Activated naive CD8-positive, alpha-beta T cell treated with anti-CD3 and anti-CD28 coated beads, Interleukin-2, amount 10 ng/mL, durations not matched to agents 7 days and 5 days (primary cell): ENCODE measurements at regions not wholly inside any gene's neighbourhood (a gene's known extent, or its start where the extent isn't known, plus 50 kb on each side); places are given as distances from the start of the nearest gene placed in this dataset.
"Not testable (repeated sequence)": the region's sequence is repeated elsewhere in the genome, so short reads cannot be mapped to it uniquely, and the experiment has no call there.

ENCODE experiments used
- ATAC-seq: fragments of 150-1000 bp; cut with Tn5 transposase; one replicate; pipeline ENCODE4 v1.10.0; 2021; ENCODE audit warnings: low read depth, moderate library complexity
- POLR2A ChIA-PET: fragments of 350-600 bp; sonication (Branson Sonifier 250); formaldehyde crosslinking; loops from one replicate; lab custom pipeline; 2021; ENCODE audit warnings: antibody characterized with exemption; lab: Charles Lee
- DNase-seq: peaks from one replicate; pipeline ENCODE4 v3.0.0; 2021
- H3K27ac Mint-ChIP-seq: one replicate; pipeline ENCODE4 v1.8.0; 2022; ENCODE audit warnings: mild to moderate bottlenecking, mixed read lengths
- H3K27me3 Mint-ChIP-seq: one replicate; pipeline ENCODE4 v1.8.0; 2022; ENCODE audit warnings: mild to moderate bottlenecking, moderate library complexity, mixed read lengths
- H3K36me3 Mint-ChIP-seq: one replicate; pipeline ENCODE4 v1.8.0; 2021; ENCODE audit warnings: mild to moderate bottlenecking, mixed read lengths
- H3K4me1 Mint-ChIP-seq: one replicate; pipeline ENCODE4 v1.8.0; 2021; ENCODE audit warnings: mixed read lengths
- H3K4me3 Mint-ChIP-seq: one replicate; pipeline ENCODE4 v1.8.0; 2022; ENCODE audit warnings: mild to moderate bottlenecking, moderate library complexity, mixed read lengths
- H3K9me3 Mint-ChIP-seq: one replicate; pipeline ENCODE4 v1.8.0; 2021; ENCODE audit warnings: mixed read lengths

- Mint-ChIP-seq H3K36me3 (no peaks in the 10 kb centered on the region), H3K9me3 (no peaks in the 10 kb centered on the region), H3K4me3 (no peak overlapping the region), H3K4me1 (no peaks in the 10 kb centered on the region), H3K27ac (no peak overlapping the region), H3K27me3 (peaks cover 4% of the 10 kb centered on the region)
- DNase-seq (no peak), ATAC-seq (no peak)
- POLR2A ChIA-PET: no interaction called here
Measured at GRCh38 chrX:19195243-19195610, 73.0 kb upstream of the ADGRG2 start.

DNA sequence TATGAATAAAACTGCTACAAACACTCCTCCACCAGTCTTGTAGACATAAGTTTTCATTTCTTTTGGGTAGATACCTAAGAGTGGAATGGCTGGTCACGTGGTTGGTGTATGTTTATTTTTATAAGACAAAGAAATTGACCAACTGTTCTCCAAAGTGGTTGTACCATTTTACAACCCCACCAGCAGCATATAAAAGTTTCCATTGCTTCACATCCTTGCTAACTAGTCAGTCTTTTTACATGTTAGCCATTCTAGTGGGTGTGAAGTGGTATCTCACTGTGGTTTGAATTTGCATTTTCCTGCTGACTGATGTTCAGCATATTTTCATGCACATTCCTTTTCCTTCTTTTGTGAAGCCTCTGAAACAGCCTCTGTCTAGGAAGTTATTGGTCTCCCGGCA is 76.2 kb upstream of the ADGRG2 start:
- H3K4me1 Mint-ChIP-seq: no peaks in the 10 kb centered on the region
- no peak overlapping the region for H3K27ac Mint-ChIP-seq
- H3K27me3 Mint-ChIP-seq: peaks cover 4% of the 10 kb centered on the region
- ATAC-seq (no peak), DNase-seq (no peak)
- POLR2A ChIA-PET: no interaction called here
- no peaks in the 10 kb centered on the region for H3K36me3 Mint-ChIP-seq
- no peaks in the 10 kb centered on the region for H3K9me3 Mint-ChIP-seq
- no peak overlapping the region for H3K4me3 Mint-ChIP-seq

- Mint-ChIP-seq H3K27ac (no peak overlapping the region), H3K4me3 (no peak overlapping the region), H3K9me3 (no peaks in the 10 kb centered on the region), H3K27me3 (no peaks in the 10 kb centered on the region), H3K36me3 (no peaks in the 10 kb centered on the region), H3K4me1 (no peaks in the 10 kb centered on the region)
- POLR2A ChIA-PET: no interaction called here
- no peak for ATAC-seq
- DNase-seq: no peak
Measured at GRCh38 chrX:19202171-19202570, 79.9 kb upstream of the ADGRG2 start.

- POLR2A ChIA-PET: no interaction called here
- no peak overlapping the region for H3K4me3 Mint-ChIP-seq
- H3K9me3 Mint-ChIP-seq: no peaks in the 10 kb centered on the region
- H3K27me3 Mint-ChIP-seq: no peaks in the 10 kb centered on the region
- DNase-seq (no peak), ATAC-seq (no peak)
- no peaks in the 10 kb centered on the region for H3K4me1 Mint-ChIP-seq
- no peaks in the 10 kb centered on the region for H3K36me3 Mint-ChIP-seq
- H3K27ac Mint-ChIP-seq: no peak overlapping the region
Measured at GRCh38 chrX:19204636-19205035, 82.4 kb upstream of the ADGRG2 start.

DNA sequence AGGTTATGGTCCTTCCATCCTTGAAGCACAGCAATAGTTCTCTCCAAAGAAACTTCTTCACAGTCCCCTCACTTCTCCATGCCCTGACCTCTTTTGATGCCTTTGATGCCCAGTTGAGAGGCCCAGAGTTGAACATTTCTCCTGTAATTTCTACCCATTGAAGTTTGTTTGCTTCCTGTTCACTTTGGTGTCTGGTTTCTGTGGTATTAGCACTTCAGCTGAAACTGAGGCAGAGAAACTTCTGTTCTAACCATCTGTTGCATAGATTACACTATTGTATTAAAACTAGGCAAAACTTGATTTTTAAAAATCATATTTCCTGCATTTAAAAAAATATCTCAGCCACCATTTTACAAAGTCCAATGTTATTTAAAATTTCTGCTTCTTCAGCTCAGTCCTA is 89.8 kb upstream of the ADGRG2 start:
- no peak overlapping the region for H3K27ac Mint-ChIP-seq
- no peak for DNase-seq
- H3K4me1 Mint-ChIP-seq: peaks cover 6% of the 10 kb centered on the region
- no peak for ATAC-seq
- peaks cover 16% of the 10 kb centered on the region for H3K27me3 Mint-ChIP-seq
- no peaks in the 10 kb centered on the region for H3K36me3 Mint-ChIP-seq
- no peak overlapping the region for H3K4me3 Mint-ChIP-seq
- POLR2A ChIA-PET: no interaction called here
- no peaks in the 10 kb centered on the region for H3K9me3 Mint-ChIP-seq

DNA sequence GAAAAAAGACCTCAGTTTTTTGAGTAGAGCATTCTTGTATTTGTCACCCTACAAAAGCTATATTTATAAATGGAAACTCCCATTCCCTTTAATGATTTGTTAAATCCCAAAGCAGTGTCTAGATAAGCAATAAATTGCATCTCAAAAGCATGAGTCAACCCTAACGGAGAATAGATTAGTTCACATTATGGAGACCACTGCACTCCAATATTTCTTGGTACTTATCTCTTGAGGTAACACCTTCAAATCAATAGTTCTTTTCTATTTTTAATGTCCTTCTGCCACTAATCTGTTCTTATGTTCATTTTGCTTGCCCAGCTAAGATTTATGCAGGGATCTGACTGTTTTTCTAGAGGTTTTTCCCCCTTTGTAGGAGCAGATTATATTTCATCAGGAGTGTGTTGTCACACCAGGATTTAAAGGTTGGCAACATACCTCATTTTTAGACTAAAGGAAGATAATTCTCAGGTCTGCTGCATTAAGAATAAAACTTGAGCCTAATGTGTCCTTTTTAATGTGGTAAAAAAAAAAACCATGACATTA is 91.4 kb upstream of the ADGRG2 start:
- ATAC-seq (no peak), DNase-seq (no peak)
- POLR2A ChIA-PET: no interaction called here
- Mint-ChIP-seq H3K27ac (no peak overlapping the region), H3K27me3 (peaks cover 16% of the 10 kb centered on the region), H3K4me1 (peaks cover 6% of the 10 kb centered on the region), H3K4me3 (no peak overlapping the region), H3K9me3 (no peaks in the 10 kb centered on the region), H3K36me3 (no peaks in the 10 kb centered on the region)

- Mint-ChIP-seq H3K27me3 (peaks cover 16% of the 10 kb centered on the region), H3K9me3 (no peaks in the 10 kb centered on the region), H3K27ac (no peak overlapping the region), H3K4me1 (peaks cover 6% of the 10 kb centered on the region), H3K36me3 (no peaks in the 10 kb centered on the region), H3K4me3 (no peak overlapping the region)
- POLR2A ChIA-PET: no interaction called here
- ATAC-seq: no peak
- no peak for DNase-seq
Measured at GRCh38 chrX:19214311-19214710, 92.0 kb upstream of the ADGRG2 start.

DNA sequence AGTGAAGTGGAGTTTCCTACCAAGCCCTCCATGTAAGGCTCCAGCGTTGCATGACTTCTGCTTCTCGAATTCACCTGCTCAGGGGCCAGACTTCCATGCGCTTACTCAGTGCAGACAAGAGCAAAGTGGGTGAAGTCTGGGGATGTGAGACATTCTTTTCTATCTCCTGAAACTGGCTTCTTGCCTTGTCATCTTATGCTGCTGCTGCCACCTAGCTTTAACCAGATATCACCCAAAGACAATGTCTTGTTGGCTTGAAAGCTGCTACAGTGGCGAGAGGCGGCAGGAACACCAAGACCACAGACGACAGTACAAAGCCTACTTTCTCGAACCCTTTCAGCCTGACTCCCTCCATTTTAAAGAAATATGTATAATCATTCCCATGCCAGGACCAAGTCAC is 103.6 kb upstream of the ADGRG2 start:
- Mint-ChIP-seq H3K9me3 (no peaks in the 10 kb centered on the region), H3K27ac (no peak overlapping the region), H3K27me3 (peaks cover 4% of the 10 kb centered on the region), H3K36me3 (no peaks in the 10 kb centered on the region), H3K4me3 (no peak overlapping the region), H3K4me1 (no peaks in the 10 kb centered on the region)
- POLR2A ChIA-PET: no interaction called here
- ATAC-seq: no peak
- no peak for DNase-seq

GRCh38 chrX:19229896-19230295 is 107.6 kb upstream of the ADGRG2 start:
- POLR2A ChIA-PET, H3K9me3 Mint-ChIP-seq, H3K4me3 Mint-ChIP-seq, H3K36me3 Mint-ChIP-seq, DNase-seq, ATAC-seq, H3K27me3 Mint-ChIP-seq, H3K27ac Mint-ChIP-seq, H3K4me1 Mint-ChIP-seq: not testable (repeated sequence)

DNA sequence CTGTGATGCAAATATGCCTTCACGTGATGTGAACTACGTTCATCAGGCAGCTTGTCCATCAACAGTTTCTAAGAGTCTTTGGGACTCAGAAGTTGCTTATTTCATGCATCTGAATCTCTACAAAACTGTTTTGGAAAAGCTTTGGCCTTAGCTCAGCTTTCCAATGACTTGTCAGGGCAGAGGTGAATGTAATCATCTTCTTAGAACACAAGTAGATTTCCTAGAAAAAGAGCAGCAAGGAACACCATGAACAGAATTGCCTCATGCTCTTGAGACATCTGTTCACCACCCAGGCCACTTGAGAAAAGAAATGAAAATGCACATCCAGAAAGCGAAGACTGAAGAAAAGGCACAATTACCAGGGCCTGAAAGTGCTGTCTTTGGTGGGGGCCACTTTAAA is 105.8 kb upstream of the PDHA1 start:
- DNase-seq (no peak), ATAC-seq (no peak)
- POLR2A ChIA-PET: no interaction called here
- Mint-ChIP-seq H3K4me3 (no peak overlapping the region), H3K27ac (no peak overlapping the region), H3K9me3 (no peaks in the 10 kb centered on the region), H3K27me3 (no peaks in the 10 kb centered on the region), H3K36me3 (no peaks in the 10 kb centered on the region), H3K4me1 (no peaks in the 10 kb centered on the region)

DNA sequence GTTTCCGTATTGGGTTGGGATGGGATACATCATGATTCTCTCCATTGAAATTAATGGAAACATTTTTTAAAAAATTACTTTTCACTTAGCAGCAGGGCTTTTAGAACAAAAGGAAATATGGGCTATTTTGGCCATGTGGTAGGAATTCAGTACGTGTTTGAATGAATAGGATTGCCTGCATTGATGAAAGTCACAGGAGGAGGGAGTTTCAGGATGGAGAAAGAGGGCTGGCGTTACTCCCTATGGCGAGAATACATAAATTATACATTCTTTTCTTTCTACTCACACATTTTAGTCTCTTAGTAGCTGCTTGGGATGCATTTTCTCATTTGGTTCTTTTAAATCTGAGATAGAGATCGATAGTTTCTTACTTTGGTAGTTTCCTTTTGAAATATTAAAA is 100.3 kb upstream of the PDHA1 start:
- no peak for DNase-seq
- no peaks in the 10 kb centered on the region for H3K9me3 Mint-ChIP-seq
- H3K27ac Mint-ChIP-seq: no peak overlapping the region
- no peak overlapping the region for H3K4me3 Mint-ChIP-seq
- no peak for ATAC-seq
- no peaks in the 10 kb centered on the region for H3K4me1 Mint-ChIP-seq
- H3K36me3 Mint-ChIP-seq: no peaks in the 10 kb centered on the region
- no peaks in the 10 kb centered on the region for H3K27me3 Mint-ChIP-seq
- POLR2A ChIA-PET: no interaction called here

GRCh38 chrX:19244921-19245320 is 98.8 kb upstream of the PDHA1 start:
- H3K36me3 Mint-ChIP-seq, H3K4me1 Mint-ChIP-seq, H3K9me3 Mint-ChIP-seq, H3K27ac Mint-ChIP-seq, H3K4me3 Mint-ChIP-seq, POLR2A ChIA-PET, ATAC-seq, DNase-seq, H3K27me3 Mint-ChIP-seq: not testable (repeated sequence)

GRCh38 chrX:19245711-19246269 is 97.9 kb upstream of the PDHA1 start:
- no peak for DNase-seq
- H3K9me3 Mint-ChIP-seq: peaks cover 4% of the 10 kb centered on the region
- H3K4me1 Mint-ChIP-seq: no peaks in the 10 kb centered on the region
- ATAC-seq: no peak
- POLR2A ChIA-PET: no interaction called here
- H3K4me3 Mint-ChIP-seq: no peak overlapping the region
- H3K27ac Mint-ChIP-seq: no peak overlapping the region
- no peaks in the 10 kb centered on the region for H3K27me3 Mint-ChIP-seq
- no peaks in the 10 kb centered on the region for H3K36me3 Mint-ChIP-seq

GRCh38 chrX:19256986-19257385 is 86.7 kb upstream of the PDHA1 start:
- no peak for DNase-seq
- no peak for ATAC-seq
- no peaks in the 10 kb centered on the region for H3K36me3 Mint-ChIP-seq
- H3K27me3 Mint-ChIP-seq: peaks cover 11% of the 10 kb centered on the region
- H3K9me3 Mint-ChIP-seq: peaks cover 2% of the 10 kb centered on the region
- H3K4me1 Mint-ChIP-seq: no peaks in the 10 kb centered on the region
- H3K27ac Mint-ChIP-seq: no peak overlapping the region
- POLR2A ChIA-PET: no interaction called here
- no peak overlapping the region for H3K4me3 Mint-ChIP-seq

DNA sequence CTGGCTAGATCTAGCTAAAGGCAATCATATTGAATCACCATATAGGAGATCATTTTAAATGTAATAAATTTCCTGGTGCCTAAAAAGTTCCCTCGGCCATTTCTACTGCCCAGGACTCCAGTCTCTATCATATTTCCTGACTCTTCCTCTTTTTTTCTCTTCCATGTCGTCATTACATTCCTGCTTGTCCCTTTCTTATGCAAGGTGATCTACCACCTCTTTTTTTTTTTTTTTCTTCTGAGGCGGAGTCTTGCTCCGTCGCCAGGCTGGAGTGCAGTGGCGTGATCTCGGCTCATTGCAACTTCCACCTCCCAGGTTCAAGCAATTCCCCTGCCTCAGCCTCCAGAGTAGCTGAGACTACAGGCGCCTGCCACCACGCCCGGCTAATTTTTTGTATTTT is 82.7 kb upstream of the PDHA1 start:
- DNase-seq, H3K4me3 Mint-ChIP-seq, H3K27ac Mint-ChIP-seq, H3K36me3 Mint-ChIP-seq, POLR2A ChIA-PET, H3K4me1 Mint-ChIP-seq, ATAC-seq, H3K9me3 Mint-ChIP-seq: not testable (repeated sequence)
- peaks cover 15% of the 10 kb centered on the region for H3K27me3 Mint-ChIP-seq
